ENCODE measurements at regions not wholly inside any gene's neighbourhood (a gene's known extent, or its start where the extent isn't known, plus 50 kb on each side); places are given as distances from the start of the nearest gene placed in this dataset.

DNA sequence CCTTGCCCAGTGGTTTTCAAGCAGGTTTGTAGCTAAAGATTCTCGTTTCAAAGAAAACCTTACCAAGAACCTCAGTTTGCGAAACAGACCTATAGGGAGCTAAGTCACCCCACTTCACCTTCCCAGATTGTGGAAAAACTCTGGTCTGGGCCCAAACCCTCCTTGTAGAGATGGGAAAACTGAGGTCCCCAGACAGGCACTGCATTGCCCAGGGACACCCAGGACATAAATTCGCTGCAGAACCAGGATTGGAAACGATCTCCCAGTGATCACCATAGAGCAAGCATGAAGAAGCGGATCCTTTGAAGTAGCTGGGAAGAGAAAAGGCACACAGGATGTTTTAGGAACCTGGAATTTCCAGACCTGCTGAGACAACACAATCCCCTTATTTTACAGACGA lies 85.6 kb upstream of the PIAS1 start:
- TF ChIP-seq, protein P1, sequence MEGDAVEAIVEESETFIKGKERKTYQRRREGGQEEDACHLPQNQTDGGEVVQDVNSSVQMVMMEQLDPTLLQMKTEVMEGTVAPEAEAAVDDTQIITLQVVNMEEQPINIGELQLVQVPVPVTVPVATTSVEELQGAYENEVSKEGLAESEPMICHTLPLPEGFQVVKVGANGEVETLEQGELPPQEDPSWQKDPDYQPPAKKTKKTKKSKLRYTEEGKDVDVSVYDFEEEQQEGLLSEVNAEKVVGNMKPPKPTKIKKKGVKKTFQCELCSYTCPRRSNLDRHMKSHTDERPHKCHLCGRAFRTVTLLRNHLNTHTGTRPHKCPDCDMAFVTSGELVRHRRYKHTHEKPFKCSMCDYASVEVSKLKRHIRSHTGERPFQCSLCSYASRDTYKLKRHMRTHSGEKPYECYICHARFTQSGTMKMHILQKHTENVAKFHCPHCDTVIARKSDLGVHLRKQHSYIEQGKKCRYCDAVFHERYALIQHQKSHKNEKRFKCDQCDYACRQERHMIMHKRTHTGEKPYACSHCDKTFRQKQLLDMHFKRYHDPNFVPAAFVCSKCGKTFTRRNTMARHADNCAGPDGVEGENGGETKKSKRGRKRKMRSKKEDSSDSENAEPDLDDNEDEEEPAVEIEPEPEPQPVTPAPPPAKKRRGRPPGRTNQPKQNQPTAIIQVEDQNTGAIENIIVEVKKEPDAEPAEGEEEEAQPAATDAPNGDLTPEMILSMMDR (IDR thresholded peaks at IDR 0.05; ENCODE audit: low read depth, low read length, poor library complexity, severe bottlenecking): no peak
- TF ChIP-seq EZH2phosphoT487 (IDR thresholded peaks at IDR 0.05; ENCODE audit: borderline replicate concordance, low read length): no peak
